Endothelial cell of umbilical vein (primary cell): ENCODE measurements at regions not wholly inside any gene's neighbourhood (a gene's known extent, or its start where the extent isn't known, plus 50 kb on each side); places are given as distances from the start of the nearest gene placed in this dataset.

Source experiments
- BruUV-seq: library from RNA; stranded (reverse); fragments of 400-500 nt; replicated peaks from 2 replicates; lab custom pipeline; 2021; lab: Mats Ljungman, UMichigan
- CTCF ChIA-PET: fragments of 300-600, 350-600 bp; sonication (Branson Sonifier 250); formaldehyde crosslinking; loops from one replicate; lab custom pipeline; 2021; ENCODE audit warnings: antibody characterized with exemption, inconsistent platforms; lab: Charles Lee
- POLR2A ChIA-PET: fragments of 300-600, 350-600 bp; sonication (Branson Sonifier 250); formaldehyde crosslinking; loops from one replicate; lab custom pipeline; 2021; ENCODE audit warnings: antibody characterized with exemption, inconsistent platforms; lab: Charles Lee
- DNase-seq: peaks from one replicate; pipeline ENCODE4 v3.0.0-alpha.2; 2011; ENCODE audit warnings: low read depth, low spot score
- FAIRE-seq: peaks from 2 replicates; lab custom pipeline; 2011; peaks lifted over from hg19 to GRCh38; lab: Jason Lieb, UNC
- H2AFZ ChIP-seq: 2 replicates; pipeline ENCODE4 v1.6.0; 2012; ENCODE audit warnings: low read depth, low read length, control low read depth, inconsistent platforms
- H3K27ac ChIP-seq: 2 replicates; pipeline ENCODE4 v1.5.1; 2011; ENCODE audit warnings: low read depth, mild to moderate bottlenecking, control low read depth, low read length, moderate library complexity; ENCODE audit not compliant: insufficient read depth
- H3K27me3 ChIP-seq, 2 experiments: 2 replicates each; pipeline versions ENCODE4 v1.6.0 to v1.6.1; 2011; ENCODE audit warnings: low read length in 2 of 2, mixed read lengths in 1 of 2; ENCODE audit not compliant: control insufficient read depth in 2 of 2, insufficient read depth in 2 of 2
- H3K36me3 ChIP-seq, 2 experiments: 2 replicates in 1 of 2; 3 replicates in 1 of 2; pipeline ENCODE4 v1.5.1; 2011; ENCODE audit warnings: low read length in 2 of 2, mild to moderate bottlenecking in 1 of 2, moderate library complexity in 1 of 2; ENCODE audit not compliant: control insufficient read depth in 2 of 2, insufficient read depth in 2 of 2; ENCODE audit errors: extremely low read depth in 1 of 2
- H3K4me1 ChIP-seq: 3 replicates; pipeline ENCODE4 v1.5.1; 2011; ENCODE audit warnings: mild to moderate bottlenecking, low read length; ENCODE audit not compliant: control insufficient read depth, insufficient read depth; ENCODE audit errors: extremely low read depth
- H3K4me2 ChIP-seq: 2 replicates; pipeline ENCODE4 v1.6.1; 2011; ENCODE audit warnings: low read length, control low read depth, mixed read lengths; ENCODE audit not compliant: insufficient read depth
- H3K4me3 ChIP-seq, 3 experiments: fragments of 200-600 bp in 1 of 3; sonication (generic), shearing (Covaris generic) in 1 of 3; replicated peaks in 1 of 3; 2 replicates each; pipeline ENCODE4 v1.5.1; 2011 to 2016; ENCODE audit warnings: control low read depth in 3 of 3, low read length in 3 of 3, mild to moderate bottlenecking in 2 of 3, inconsistent platforms in 1 of 3, low read depth in 1 of 3, moderate library complexity in 1 of 3; ENCODE audit not compliant: insufficient read depth in 1 of 3
- H3K79me2 ChIP-seq: 2 replicates; pipeline ENCODE4 v1.6.0; 2012; ENCODE audit warnings: low read length, inconsistent platforms; ENCODE audit not compliant: control insufficient read depth, insufficient read depth
- H3K9ac ChIP-seq: replicated peaks from 2 replicates; pipeline ENCODE3; 2011; ENCODE audit warnings: low read length, control low read depth; ENCODE audit not compliant: insufficient read depth; ENCODE audit errors: extremely low read depth
- H3K9me1 ChIP-seq: replicated peaks from 3 replicates; pipeline ENCODE4 v1.6.0; 2011; ENCODE audit warnings: mild to moderate bottlenecking, low read length; ENCODE audit not compliant: control insufficient read depth, insufficient read depth; ENCODE audit errors: extremely low read depth
- H3K9me3 ChIP-seq: replicated peaks from 2 replicates; pipeline ENCODE4 v1.5.1; 2012; ENCODE audit warnings: low read length, inconsistent platforms; ENCODE audit not compliant: control insufficient read depth, insufficient read depth
- H4K20me1 ChIP-seq: replicated peaks from 2 replicates; pipeline ENCODE3; 2011; ENCODE audit warnings: mild to moderate bottlenecking, low read length; ENCODE audit not compliant: control insufficient read depth, insufficient read depth; ENCODE audit errors: extremely low read depth
- CTCF ChIP-seq, 2 donors: IDR thresholded peaks; 1 replicate in 1 of 2; 2 replicates in 1 of 2; pipeline ENCODE4 v1.5.1; 2011; ENCODE audit warnings: low read length in 2 of 2, mild to moderate bottlenecking in 2 of 2, moderate library complexity in 2 of 2, control low read depth in 1 of 2, inconsistent platforms in 1 of 2, low read depth in 1 of 2; ENCODE audit not compliant: insufficient read depth in 1 of 2; ENCODE audit errors: extremely low read depth in 1 of 2
- EZH2 ChIP-seq: IDR thresholded peaks from 2 replicates; pipeline ENCODE4 v1.6.1; 2012; ENCODE audit warnings: borderline replicate concordance, low read depth, mild to moderate bottlenecking, moderate library complexity, low read length, inconsistent platforms; ENCODE audit not compliant: severe bottlenecking
- FOS ChIP-seq: IDR thresholded peaks from 2 replicates; pipeline ENCODE4 v1.6.1; 2011; ENCODE audit warnings: mild to moderate bottlenecking, low read length, moderate library complexity, borderline replicate concordance; ENCODE audit not compliant: insufficient read depth
- GATA2 ChIP-seq: IDR thresholded peaks from 2 replicates; pipeline ENCODE4 v1.7.0; 2011; ENCODE audit warnings: low read depth, mild to moderate bottlenecking, moderate library complexity, mixed read lengths, low read length; ENCODE audit not compliant: insufficient read length, insufficient read depth
- JUN ChIP-seq: IDR thresholded peaks from 2 replicates; pipeline ENCODE4 v1.6.1; 2011; ENCODE audit warnings: borderline replicate concordance, low read depth; ENCODE audit not compliant: insufficient read length, insufficient read depth
- MAX ChIP-seq: IDR thresholded peaks from 2 replicates; pipeline ENCODE4 v1.6.1; 2011; ENCODE audit not compliant: insufficient read depth, insufficient read length
- MYC ChIP-seq: IDR thresholded peaks from one replicate; pipeline ENCODE4 v1.6.1; 2011; ENCODE audit warnings: mild to moderate bottlenecking, low read depth, low read length
- POLR2A ChIP-seq: IDR thresholded peaks from 2 replicates; pipeline ENCODE4 v1.6.1; 2012; ENCODE audit warnings: low read depth, mild to moderate bottlenecking, control low read depth, low read length
- POLR2AphosphoS5 ChIP-seq: IDR thresholded peaks from 2 replicates; pipeline ENCODE4 v1.6.1; 2012; ENCODE audit warnings: low read depth, mild to moderate bottlenecking, control low read depth, low read length, moderate library complexity; ENCODE audit not compliant: insufficient read depth
- dilution Hi-C: fragments of 300-500 bp; cut with MboI; formaldehyde crosslinking; loops from one replicate; pipeline ENCODE4 v1.15.0; 2019; ENCODE audit warnings: low sequenced_read_pairs; ENCODE audit not compliant: extremely low pct_ligation_motif_present
- intact Hi-C: fragments of 100-400 bp; cut with micrococcal nuclease; formaldehyde crosslinking; loops from one replicate; pipeline ENCODE4 v1.10.0; 2022

- no peak for TF ChIP-seq FOS
- no peak for TF ChIP-seq MAX
- TF ChIP-seq MYC: no peak
- TF ChIP-seq EZH2: no peak
- no peak for TF ChIP-seq GATA2
- no peak for TF ChIP-seq JUN
- no peak for TF ChIP-seq CTCF (IDR thresholded peaks at IDR 0.05; ENCODE audit: extremely low read depth in 1 of 2, insufficient read depth in 1 of 2, low read depth in 1 of 2, low read length in 2 of 2)
- TF ChIP-seq POLR2A: no peak
- no peak for TF ChIP-seq POLR2AphosphoS5
- H3K9me3 ChIP-seq: no peaks in the 10 kb centered on the region
- no peak overlapping the region for H2AFZ ChIP-seq
- FAIRE-seq (no peak), DNase-seq (no peak)
- H3K79me2 ChIP-seq: no peaks in the 10 kb centered on the region
- intact Hi-C loops (no loop called here), dilution Hi-C loops (no loop called here)
- ChIA-PET CTCF (no interaction called here), POLR2A (no interaction called here)
- BruUV-seq: no TSS peak
- H3K4me2 ChIP-seq: no peak overlapping the region
- no peaks in the 10 kb centered on the region for H3K27me3 ChIP-seq
- H3K9ac ChIP-seq: no peak overlapping the region
- no peaks in the 10 kb centered on the region for H3K4me1 ChIP-seq
- H3K36me3 ChIP-seq: no peaks in the 10 kb centered on the region
- no peaks in the 10 kb centered on the region for H3K9me1 ChIP-seq
- no peaks in the 10 kb centered on the region for H4K20me1 ChIP-seq
- no peak overlapping the region for H3K27ac ChIP-seq
- no peak overlapping the region for H3K4me3 ChIP-seq
Measured at GRCh38 chr5:98705841-98706240, 67.6 kb upstream of the RGMB start.
